Spleen (tissue), 11 donors: ENCODE measurements at regions not wholly inside any gene's neighbourhood (a gene's known extent, or its start where the extent isn't known, plus 50 kb on each side); places are given as distances from the start of the nearest gene placed in this dataset.

Experiments
- DNase-seq: peaks from one replicate; pipeline ENCODE4 v3.0.0-alpha.2; 2020
- H3K27ac ChIP-seq, 8 donors: fragments of 200-600 bp; sonication (generic) in 7 of 8; 1 replicate in 4 of 8; 2 replicates in 4 of 8; pipeline versions ENCODE4 v1.5.0 to v1.8.0; 2016 to 2021; ENCODE audit warnings: inconsistent platforms in 4 of 8, mild to moderate bottlenecking in 4 of 8, moderate library complexity in 1 of 8
- H3K27me3 ChIP-seq, 7 donors: fragments of 200-600 bp; sonication (generic) in 6 of 7; replicated peaks in 1 of 7; 1 replicate in 4 of 7; 2 replicates in 3 of 7; pipeline versions ENCODE4 v1.5.0 to v1.8.0; 2016 to 2021; ENCODE audit warnings: inconsistent platforms in 3 of 7, mild to moderate bottlenecking in 1 of 7
- H3K36me3 ChIP-seq, 6 donors: fragments of 200-600 bp; sonication (generic) in 5 of 6; 1 replicate in 4 of 6; 2 replicates in 2 of 6; pipeline versions ENCODE4 v1.5.0 to v1.8.0; 2016 to 2021; ENCODE audit warnings: inconsistent platforms in 2 of 6
- H3K4me1 ChIP-seq, 6 donors: fragments of 200-600 bp; sonication (generic) in 5 of 6; 1 replicate in 3 of 6; 2 replicates in 3 of 6; pipeline versions ENCODE4 v1.5.0 to v1.8.0; 2016 to 2021; ENCODE audit warnings: inconsistent platforms in 3 of 6
- H3K4me3 ChIP-seq, 8 donors: fragments of 200-600 bp; sonication (generic) in 7 of 8; 1 replicate in 4 of 8; 2 replicates in 4 of 8; pipeline versions ENCODE4 v1.5.0 to v1.8.0; 2016 to 2021; ENCODE audit warnings: inconsistent platforms in 4 of 8, mild to moderate bottlenecking in 4 of 8, moderate library complexity in 2 of 8
- H3K9me3 ChIP-seq, 8 donors: fragments of 200-600 bp; sonication (generic) in 7 of 8; 1 replicate in 4 of 8; 2 replicates in 4 of 8; pipeline versions ENCODE4 v1.5.0 to v1.8.0; 2016 to 2021; ENCODE audit warnings: inconsistent platforms in 4 of 8
- POLR2A ChIP-seq, 3 donors: fragments of 450-650 bp; IDR thresholded peaks; one replicate each; pipeline ENCODE4 v1.5.1; 2017; ENCODE audit warnings: antibody characterized with exemption in 3 of 3, mild to moderate bottlenecking in 1 of 3
- POLR2AphosphoS5 ChIP-seq, 3 donors: sonication (generic); formaldehyde crosslinking; IDR thresholded peaks; one replicate each; pipeline ENCODE4 v1.5.1; 2017; ENCODE audit warnings: antibody characterized with exemption in 3 of 3
- WGBS, 5 donors: extraction: QIAGEN DNeasy Blood & Tissue Kit in 3 of 5; methylation state at CpG; one replicate each; pipeline versions ENCODE4 v1.1.5 to v1.1.7; 2013 to 2018; 5-methylcytosine and 5-hydroxymethylcytosine counted together
- intact Hi-C: fragments of 100-400 bp; cut with DNase I; formaldehyde crosslinking; loops from one replicate; pipeline ENCODE4 v1.15.0; 2023; ENCODE audit warnings: low total_unique reads
- TF ChIP-seq, protein P1 (sequence below), 11 experiments: fragments of 200-600 bp in 7 of 11; fragments of 450-650 bp in 4 of 11; sonication (generic) in 4 of 11; IDR thresholded peaks in 8 of 11; conservative IDR thresholded peaks in 3 of 11; 1 replicate in 7 of 11; 2 replicates in 4 of 11; pipeline versions ENCODE4 v1.4.0 to v1.8.0; 2016 to 2021; ENCODE audit warnings: antibody characterized with exemption in 11 of 11, inconsistent platforms in 4 of 11, mild to moderate bottlenecking in 1 of 11
- donor health status: healthy with polysubstance abuse.
- donor health status: DM: no; HTN: no; CAD: no; lungs with moderate emphysema.
- donor health status: DM: no; HTN: no; CAD: no.
- donor health status: Bipolar disorder and iron deficiency.
- donor health status: healthy.
- donor health status: DM: no; HTN: no; CAD: no.
- donor health status: DM: yes; HTN: yes; CAD: no.

DNA sequence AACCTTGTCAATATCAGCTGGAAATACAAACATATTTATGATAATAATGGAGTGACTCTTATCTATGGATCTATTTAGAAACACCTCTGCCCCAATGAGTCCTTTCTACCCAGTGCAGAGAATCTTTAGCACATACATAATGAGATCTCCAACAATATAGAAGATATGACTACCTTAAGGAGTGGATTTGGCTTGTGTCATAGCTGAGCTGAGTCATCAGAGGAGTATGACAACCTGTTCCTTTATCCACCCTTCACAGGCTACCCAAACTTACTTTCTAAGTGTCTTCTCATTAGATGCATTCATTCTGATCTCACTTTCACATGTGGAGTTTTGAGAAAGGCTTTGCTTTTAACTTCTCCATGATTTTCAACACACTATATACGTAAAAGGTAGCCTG is 1218.9 kb downstream of the DSC3 start:
- no peak overlapping the region for H3K4me3 ChIP-seq
- H3K27ac ChIP-seq, result no peak overlapping the region
- H3K36me3 ChIP-seq, result no peaks in the 10 kb centered on the region
- intact Hi-C loops, result no loop called here
- DNase-seq, result no peak
- TF ChIP-seq POLR2A (IDR thresholded peaks at IDR 0.05) (no peak), POLR2AphosphoS5 (IDR thresholded peaks at IDR 0.05) (no peak)
- TF ChIP-seq, protein P1, sequence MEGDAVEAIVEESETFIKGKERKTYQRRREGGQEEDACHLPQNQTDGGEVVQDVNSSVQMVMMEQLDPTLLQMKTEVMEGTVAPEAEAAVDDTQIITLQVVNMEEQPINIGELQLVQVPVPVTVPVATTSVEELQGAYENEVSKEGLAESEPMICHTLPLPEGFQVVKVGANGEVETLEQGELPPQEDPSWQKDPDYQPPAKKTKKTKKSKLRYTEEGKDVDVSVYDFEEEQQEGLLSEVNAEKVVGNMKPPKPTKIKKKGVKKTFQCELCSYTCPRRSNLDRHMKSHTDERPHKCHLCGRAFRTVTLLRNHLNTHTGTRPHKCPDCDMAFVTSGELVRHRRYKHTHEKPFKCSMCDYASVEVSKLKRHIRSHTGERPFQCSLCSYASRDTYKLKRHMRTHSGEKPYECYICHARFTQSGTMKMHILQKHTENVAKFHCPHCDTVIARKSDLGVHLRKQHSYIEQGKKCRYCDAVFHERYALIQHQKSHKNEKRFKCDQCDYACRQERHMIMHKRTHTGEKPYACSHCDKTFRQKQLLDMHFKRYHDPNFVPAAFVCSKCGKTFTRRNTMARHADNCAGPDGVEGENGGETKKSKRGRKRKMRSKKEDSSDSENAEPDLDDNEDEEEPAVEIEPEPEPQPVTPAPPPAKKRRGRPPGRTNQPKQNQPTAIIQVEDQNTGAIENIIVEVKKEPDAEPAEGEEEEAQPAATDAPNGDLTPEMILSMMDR (IDR thresholded peaks at IDR 0.05 in 8 of 11, conservative IDR thresholded peaks at IDR 0.05 in 3 of 11), result no peak
- H3K4me1 ChIP-seq, result no peaks in the 10 kb centered on the region
- WGBS, 5 donors, result 82 to 95% (median 88%) methylated on average over 1 of the region's 1 CpG
- no peaks in the 10 kb centered on the region for H3K27me3 ChIP-seq
- peaks cover 0 to 13% (median 0%) of the 10 kb centered on the region in 8 donors for H3K9me3 ChIP-seq

DNA sequence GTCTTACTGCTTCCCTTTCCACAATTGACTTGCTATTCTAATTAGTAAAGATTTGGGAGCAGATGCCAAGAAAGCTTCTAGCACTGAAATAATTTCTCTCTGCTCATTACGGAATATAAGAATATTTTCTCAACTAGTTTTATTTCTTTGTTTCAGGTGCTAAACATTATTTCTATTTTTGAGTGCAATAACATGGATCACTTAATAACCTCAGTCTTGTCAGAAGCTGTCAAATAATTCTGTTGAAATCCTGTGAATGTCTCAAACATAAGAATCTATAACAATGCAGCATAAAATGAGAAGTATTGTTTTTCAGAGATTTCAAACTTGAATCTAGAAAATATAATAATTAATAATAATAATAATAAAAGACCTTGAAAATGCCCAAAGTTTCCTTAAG is 1221.0 kb downstream of the DSC3 start:
- intact Hi-C loops, result no loop called here
- no peak for TF ChIP-seq POLR2A (IDR thresholded peaks at IDR 0.05)
- TF ChIP-seq POLR2AphosphoS5 (IDR thresholded peaks at IDR 0.05), result no peak
- TF ChIP-seq, protein P1 (IDR thresholded peaks at IDR 0.05 in 8 of 11, conservative IDR thresholded peaks at IDR 0.05 in 3 of 11), result no peak
- Histone ChIP-seq H3K4me1 (no peaks in the 10 kb centered on the region), H3K36me3 (no peaks in the 10 kb centered on the region), H3K4me3 (no peak overlapping the region), H3K27ac (no peak overlapping the region), H3K27me3 (no peaks in the 10 kb centered on the region), H3K9me3 (peaks cover 0 to 13% (median 4%) of the 10 kb centered on the region in 8 donors)
- whole genome bisulfite sequencing, 5 donors, result 83 to 95% (median 85%) methylated on average over 1 of the region's 1 CpG
- no peak for DNase-seq

DNA sequence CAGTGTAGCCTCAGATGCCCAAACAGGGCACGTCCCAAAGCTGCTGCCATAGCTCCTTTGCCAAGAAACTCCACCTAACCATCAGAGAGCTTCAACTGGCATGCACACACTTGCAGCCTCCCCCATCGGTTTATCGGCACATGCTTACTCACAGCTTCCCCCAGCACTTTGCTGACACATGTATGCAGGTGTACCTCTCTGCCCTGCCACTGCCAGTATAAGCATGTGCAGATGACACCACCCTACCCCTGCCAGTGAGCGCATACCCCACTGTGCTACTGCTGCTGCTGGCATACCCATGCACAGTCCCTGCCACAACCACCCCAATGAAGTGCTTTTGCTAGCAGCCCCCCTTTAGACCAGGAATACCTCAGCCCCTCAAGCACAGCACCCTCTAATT is 1231.0 kb downstream of the DSC3 start:
- Histone ChIP-seq H3K4me3 (no peak overlapping the region), H3K27ac (no peak overlapping the region), H3K4me1 (no peaks in the 10 kb centered on the region), H3K36me3 (no peaks in the 10 kb centered on the region), H3K9me3 (peaks cover 0 to 26% (median 10%) of the 10 kb centered on the region in 8 donors), H3K27me3 (no peaks in the 10 kb centered on the region)
- WGBS, 5 donors, result 83 to 100% (median 93%) methylated on average over 4 of the region's 4 CpGs
- intact Hi-C loops, result no loop called here
- DNase-seq, result no peak
- TF ChIP-seq POLR2AphosphoS5 (IDR thresholded peaks at IDR 0.05), result no peak
- no peak for TF ChIP-seq POLR2A (IDR thresholded peaks at IDR 0.05)
- TF ChIP-seq, protein P1 (IDR thresholded peaks at IDR 0.05 in 8 of 11, conservative IDR thresholded peaks at IDR 0.05 in 3 of 11), result no peak

DNA sequence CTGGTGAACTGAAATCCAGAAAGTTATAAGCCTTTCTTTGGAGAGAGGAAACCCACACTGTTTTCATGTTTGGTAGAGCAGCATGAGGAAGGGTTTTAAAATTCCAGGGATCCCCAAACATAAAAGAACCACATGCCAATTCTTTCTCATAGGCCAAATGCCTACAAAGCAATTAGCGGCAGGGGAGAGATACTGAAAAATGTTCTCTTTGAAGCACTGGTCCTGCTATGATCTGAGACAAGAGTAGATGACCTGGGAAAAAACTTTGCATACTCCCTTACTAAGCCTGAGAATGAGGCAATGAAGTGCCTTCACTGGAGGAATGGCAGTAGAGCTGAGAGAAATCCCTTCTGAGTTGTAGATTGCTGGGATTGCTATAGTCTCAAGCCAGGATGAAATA is 1261.7 kb downstream of the DSC3 start:
- H3K9me3 ChIP-seq, result peaks cover 0 to 8% (median 1%) of the 10 kb centered on the region in 8 donors
- no peak overlapping the region for H3K27ac ChIP-seq
- no peaks in the 10 kb centered on the region for H3K36me3 ChIP-seq
- intact Hi-C loops, result no loop called here
- TF ChIP-seq POLR2A (IDR thresholded peaks at IDR 0.05) (no peak), POLR2AphosphoS5 (IDR thresholded peaks at IDR 0.05) (no peak)
- TF ChIP-seq, protein P1 (IDR thresholded peaks at IDR 0.05 in 8 of 11, conservative IDR thresholded peaks at IDR 0.05 in 3 of 11), result no peak
- H3K4me1 ChIP-seq, result no peaks in the 10 kb centered on the region
- no peak overlapping the region for H3K4me3 ChIP-seq
- no peaks in the 10 kb centered on the region for H3K27me3 ChIP-seq
- WGBS, 5 donors, result 75 to 92% (median 84%) methylated on average over 1 of the region's 1 CpG
- no peak for DNase-seq
